ENCODE measurements at regions not wholly inside any gene's neighbourhood (a gene's known extent, or its start where the extent isn't known, plus 50 kb on each side); places are given as distances from the start of the nearest gene placed in this dataset.

- H3K27me3 ChIP-seq (ENCODE audit: control insufficient read depth in 1 of 2, insufficient read depth in 2 of 2, low read length in 2 of 2), result no peaks in the 10 kb centered on the region
- H3K4me3 ChIP-seq (ENCODE audit: low read length in 2 of 2), result peak overlapping the region; percentile 64 to 93
- no peak overlapping the region for H3K27ac ChIP-seq (ENCODE audit: low read length)
- H3K4me1 ChIP-seq (ENCODE audit: control insufficient read depth, insufficient read depth, low read length), result peaks cover 15% of the 10 kb centered on the region
- H3K36me3 ChIP-seq (ENCODE audit: control insufficient read depth in 2 of 2, insufficient read depth in 2 of 2, low read length in 2 of 2), result no peaks in the 10 kb centered on the region
- H3K9ac ChIP-seq (ENCODE audit: low read length in 2 of 2), result peak overlapping the region; percentile 69 to 88
- no peaks in the 10 kb centered on the region for H3K9me3 ChIP-seq (ENCODE audit: control insufficient read depth in 2 of 2, low read length in 2 of 2)
Measured at GRCh38 chr6:26159357-26160273, 72.4 kb downstream of the HFE start.

GRCh38 chr6:26161322-26161721, 74.1 kb downstream of the HFE start:
- Histone ChIP-seq H3K4me3 (ENCODE audit: low read length in 2 of 2) (no peak overlapping the region), H3K4me1 (ENCODE audit: control insufficient read depth, insufficient read depth, low read length) (peaks cover 15% of the 10 kb centered on the region), H3K36me3 (ENCODE audit: control insufficient read depth in 2 of 2, insufficient read depth in 2 of 2, low read length in 2 of 2) (peaks cover 0 to 2% of the 10 kb centered on the region in 2 donors), H3K9ac (ENCODE audit: low read length in 2 of 2) (no peak overlapping the region), H3K9me3 (ENCODE audit: control insufficient read depth in 2 of 2, low read length in 2 of 2) (no peaks in the 10 kb centered on the region), H3K27ac (ENCODE audit: low read length) (no peak overlapping the region), H3K27me3 (ENCODE audit: control insufficient read depth in 1 of 2, insufficient read depth in 2 of 2, low read length in 2 of 2) (no peaks in the 10 kb centered on the region)

- Histone ChIP-seq H3K4me1 (ENCODE audit: control insufficient read depth, insufficient read depth, low read length) (peaks cover 10% of the 10 kb centered on the region), H3K9ac (ENCODE audit: low read length in 2 of 2) (no peak overlapping the region), H3K9me3 (ENCODE audit: control insufficient read depth in 2 of 2, low read length in 2 of 2) (no peaks in the 10 kb centered on the region)
Measured at GRCh38 chr6:26162399-26162798, 75.2 kb downstream of the HFE start.

GRCh38 chr6:26163427-26164119, 76.3 kb downstream of the HFE start:
- Histone ChIP-seq H3K4me1 (ENCODE audit: control insufficient read depth, insufficient read depth, low read length) (peaks cover 9% of the 10 kb centered on the region), H3K9ac (ENCODE audit: low read length in 2 of 2) (no peak overlapping the region), H3K27me3 (ENCODE audit: control insufficient read depth in 1 of 2, insufficient read depth in 2 of 2, low read length in 2 of 2) (no peaks in the 10 kb centered on the region), H3K36me3 (ENCODE audit: control insufficient read depth in 2 of 2, insufficient read depth in 2 of 2, low read length in 2 of 2) (peaks cover 0 to 2% of the 10 kb centered on the region in 2 donors), H3K27ac (ENCODE audit: low read length) (no peak overlapping the region), H3K4me3 (ENCODE audit: low read length in 2 of 2) (no peak overlapping the region), H3K9me3 (ENCODE audit: control insufficient read depth in 2 of 2, low read length in 2 of 2) (no peaks in the 10 kb centered on the region)

More at GRCh38 chr6:26162399-26162798, 75.2 kb downstream of the HFE start:
- H3K4me3 ChIP-seq (ENCODE audit: low read length in 2 of 2), result no peak overlapping the region
- H3K27me3 ChIP-seq (ENCODE audit: control insufficient read depth in 1 of 2, insufficient read depth in 2 of 2, low read length in 2 of 2), result no peaks in the 10 kb centered on the region
- no peak overlapping the region for H3K27ac ChIP-seq (ENCODE audit: low read length)
- H3K36me3 ChIP-seq (ENCODE audit: control insufficient read depth in 2 of 2, insufficient read depth in 2 of 2, low read length in 2 of 2), result peaks cover 0 to 2% of the 10 kb centered on the region in 2 donors

GRCh38 chr6:26164120-26164505, 76.9 kb downstream of the HFE start:
- H3K4me3 ChIP-seq (ENCODE audit: low read length in 2 of 2), result no peak overlapping the region
- no peak overlapping the region for H3K27ac ChIP-seq (ENCODE audit: low read length)
- peaks cover 0 to 2% of the 10 kb centered on the region in 2 donors for H3K36me3 ChIP-seq (ENCODE audit: control insufficient read depth in 2 of 2, insufficient read depth in 2 of 2, low read length in 2 of 2)
- H3K9me3 ChIP-seq (ENCODE audit: control insufficient read depth in 2 of 2, low read length in 2 of 2), result no peaks in the 10 kb centered on the region
- H3K9ac ChIP-seq (ENCODE audit: low read length in 2 of 2), result no peak overlapping the region
- H3K4me1 ChIP-seq (ENCODE audit: control insufficient read depth, insufficient read depth, low read length), result peaks cover 9% of the 10 kb centered on the region
- H3K27me3 ChIP-seq (ENCODE audit: control insufficient read depth in 1 of 2, insufficient read depth in 2 of 2, low read length in 2 of 2), result no peaks in the 10 kb centered on the region

GRCh38 chr6:26165261-26165790, 78.1 kb downstream of the HFE start:
- Histone ChIP-seq H3K4me3 (ENCODE audit: low read length in 2 of 2) (no peak overlapping the region), H3K9ac (ENCODE audit: low read length in 2 of 2) (no peak overlapping the region), H3K9me3 (ENCODE audit: control insufficient read depth in 2 of 2, low read length in 2 of 2) (no peaks in the 10 kb centered on the region), H3K4me1 (ENCODE audit: control insufficient read depth, insufficient read depth, low read length) (no peaks in the 10 kb centered on the region), H3K27me3 (ENCODE audit: control insufficient read depth in 1 of 2, insufficient read depth in 2 of 2, low read length in 2 of 2) (no peaks in the 10 kb centered on the region), H3K27ac (ENCODE audit: low read length) (no peak overlapping the region), H3K36me3 (ENCODE audit: control insufficient read depth in 2 of 2, insufficient read depth in 2 of 2, low read length in 2 of 2) (peaks cover 0 to 2% of the 10 kb centered on the region in 2 donors)

- Histone ChIP-seq H3K36me3 (ENCODE audit: control insufficient read depth in 2 of 2, insufficient read depth in 2 of 2, low read length in 2 of 2) (peaks cover 0 to 2% of the 10 kb centered on the region in 2 donors), H3K4me1 (ENCODE audit: control insufficient read depth, insufficient read depth, low read length) (peaks cover 9% of the 10 kb centered on the region), H3K9ac (ENCODE audit: low read length in 2 of 2) (no peak overlapping the region), H3K9me3 (ENCODE audit: control insufficient read depth in 2 of 2, low read length in 2 of 2) (no peaks in the 10 kb centered on the region), H3K4me3 (ENCODE audit: low read length in 2 of 2) (no peak overlapping the region), H3K27me3 (ENCODE audit: control insufficient read depth in 1 of 2, insufficient read depth in 2 of 2, low read length in 2 of 2) (no peaks in the 10 kb centered on the region), H3K27ac (ENCODE audit: low read length) (no peak overlapping the region)
Measured at GRCh38 chr6:26170181-26170580, 83.0 kb downstream of the HFE start.

GRCh38 chr6:26170951-26171841, 84.0 kb downstream of the HFE start:
- Histone ChIP-seq H3K36me3 (ENCODE audit: control insufficient read depth in 2 of 2, insufficient read depth in 2 of 2, low read length in 2 of 2) (no peaks in the 10 kb centered on the region), H3K4me1 (ENCODE audit: control insufficient read depth, insufficient read depth, low read length) (peaks cover 9% of the 10 kb centered on the region), H3K27ac (ENCODE audit: low read length) (peak overlapping the region; percentile 96), H3K9me3 (ENCODE audit: control insufficient read depth in 2 of 2, low read length in 2 of 2) (no peaks in the 10 kb centered on the region), H3K4me3 (ENCODE audit: low read length in 2 of 2) (peak overlapping the region; percentile 78 to 86), H3K9ac (ENCODE audit: low read length in 2 of 2) (peak overlapping the region; percentile 94 to 98), H3K27me3 (ENCODE audit: control insufficient read depth in 1 of 2, insufficient read depth in 2 of 2, low read length in 2 of 2) (no peaks in the 10 kb centered on the region)

GRCh38 chr6:26172608-26172968, 85.4 kb downstream of the HFE start:
- H3K9me3 ChIP-seq (ENCODE audit: control insufficient read depth in 2 of 2, low read length in 2 of 2), result no peaks in the 10 kb centered on the region
- H3K4me3 ChIP-seq (ENCODE audit: low read length in 2 of 2), result peak overlapping the region; percentile 78 to 86
- H3K4me1 ChIP-seq (ENCODE audit: control insufficient read depth, insufficient read depth, low read length), result peaks cover 9% of the 10 kb centered on the region
- no peaks in the 10 kb centered on the region for H3K27me3 ChIP-seq (ENCODE audit: control insufficient read depth in 1 of 2, insufficient read depth in 2 of 2, low read length in 2 of 2)
- H3K27ac ChIP-seq (ENCODE audit: low read length), result peak overlapping the region; percentile 96
- H3K9ac ChIP-seq (ENCODE audit: low read length in 2 of 2), result peak overlapping the region; percentile 94 to 98
- H3K36me3 ChIP-seq (ENCODE audit: control insufficient read depth in 2 of 2, insufficient read depth in 2 of 2, low read length in 2 of 2), result no peaks in the 10 kb centered on the region

GRCh38 chr6:26173836-26174145, 86.6 kb downstream of the HFE start:
- H3K27ac ChIP-seq (ENCODE audit: low read length), result no peak overlapping the region

More at GRCh38 chr6:26173836-26174145, 86.6 kb downstream of the HFE start:
- H3K36me3 ChIP-seq (ENCODE audit: control insufficient read depth in 2 of 2, insufficient read depth in 2 of 2, low read length in 2 of 2), result no peaks in the 10 kb centered on the region
- peaks cover 9% of the 10 kb centered on the region for H3K4me1 ChIP-seq (ENCODE audit: control insufficient read depth, insufficient read depth, low read length)
- no peak overlapping the region for H3K4me3 ChIP-seq (ENCODE audit: low read length in 2 of 2)
- H3K9ac ChIP-seq (ENCODE audit: low read length in 2 of 2), result no peak overlapping the region
- H3K9me3 ChIP-seq (ENCODE audit: control insufficient read depth in 2 of 2, low read length in 2 of 2), result no peaks in the 10 kb centered on the region
- H3K27me3 ChIP-seq (ENCODE audit: control insufficient read depth in 1 of 2, insufficient read depth in 2 of 2, low read length in 2 of 2), result no peaks in the 10 kb centered on the region
